ENCODE measurements at regions not wholly inside any gene's neighbourhood (a gene's known extent, or its start where the extent isn't known, plus 50 kb on each side); places are given as distances from the start of the nearest gene placed in this dataset.

- no peak for TF ChIP-seq CTCF (conservative IDR thresholded peaks at IDR 0.05; ENCODE audit: low read length)
- TF ChIP-seq EZH2phosphoT487 (IDR thresholded peaks at IDR 0.05; ENCODE audit: borderline replicate concordance), result no peak
Observed at GRCh38 chr9:135179041-135179440, 91.6 kb downstream of the OLFM1 start.

Measured in Loucy (cell line).